ENCODE measurements at regions not wholly inside any gene's neighbourhood (a gene's known extent, or its start where the extent isn't known, plus 50 kb on each side); places are given as distances from the start of the nearest gene placed in this dataset.

DNA sequence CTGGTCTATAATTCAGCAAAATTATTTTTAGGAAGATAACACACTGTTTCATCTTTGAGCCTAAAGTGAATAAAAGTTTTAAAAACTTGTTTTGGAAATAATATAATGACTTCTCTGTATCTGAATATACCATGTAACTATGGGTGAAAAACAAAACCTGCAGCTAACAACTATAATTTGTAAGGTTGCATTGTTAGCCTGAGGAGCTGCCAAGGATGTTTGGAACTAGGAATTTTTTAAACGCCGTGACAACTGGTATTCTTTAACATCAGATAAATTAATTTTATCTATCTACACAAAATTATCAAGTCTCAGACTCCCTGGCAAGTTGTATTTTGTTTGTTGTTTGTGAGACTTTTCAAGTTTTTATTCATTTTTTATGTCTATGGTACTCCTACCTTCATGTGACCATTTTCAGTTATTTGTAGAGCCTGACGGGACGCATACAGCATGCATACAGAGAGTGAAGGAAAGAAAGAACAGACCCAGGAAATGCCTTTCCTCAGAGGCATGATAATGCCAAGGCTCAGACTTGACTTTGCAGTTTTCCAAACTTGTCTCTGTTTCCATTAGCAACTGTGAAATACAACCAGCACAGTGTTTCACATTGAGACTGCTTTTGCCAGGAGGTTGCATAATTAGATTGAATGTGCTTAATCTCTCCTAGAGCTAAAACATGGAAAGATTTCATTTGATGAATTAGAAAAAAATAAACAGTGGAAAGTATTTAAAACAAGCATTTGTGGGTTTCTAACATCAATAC is 60.8 kb upstream of the ARHGEF26 start:
- TF ChIP-seq, protein P1, sequence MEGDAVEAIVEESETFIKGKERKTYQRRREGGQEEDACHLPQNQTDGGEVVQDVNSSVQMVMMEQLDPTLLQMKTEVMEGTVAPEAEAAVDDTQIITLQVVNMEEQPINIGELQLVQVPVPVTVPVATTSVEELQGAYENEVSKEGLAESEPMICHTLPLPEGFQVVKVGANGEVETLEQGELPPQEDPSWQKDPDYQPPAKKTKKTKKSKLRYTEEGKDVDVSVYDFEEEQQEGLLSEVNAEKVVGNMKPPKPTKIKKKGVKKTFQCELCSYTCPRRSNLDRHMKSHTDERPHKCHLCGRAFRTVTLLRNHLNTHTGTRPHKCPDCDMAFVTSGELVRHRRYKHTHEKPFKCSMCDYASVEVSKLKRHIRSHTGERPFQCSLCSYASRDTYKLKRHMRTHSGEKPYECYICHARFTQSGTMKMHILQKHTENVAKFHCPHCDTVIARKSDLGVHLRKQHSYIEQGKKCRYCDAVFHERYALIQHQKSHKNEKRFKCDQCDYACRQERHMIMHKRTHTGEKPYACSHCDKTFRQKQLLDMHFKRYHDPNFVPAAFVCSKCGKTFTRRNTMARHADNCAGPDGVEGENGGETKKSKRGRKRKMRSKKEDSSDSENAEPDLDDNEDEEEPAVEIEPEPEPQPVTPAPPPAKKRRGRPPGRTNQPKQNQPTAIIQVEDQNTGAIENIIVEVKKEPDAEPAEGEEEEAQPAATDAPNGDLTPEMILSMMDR (IDR thresholded peaks at IDR 0.05), result no peak
- TF ChIP-seq POLR2A (IDR thresholded peaks at IDR 0.05), result no peak

Data from testis (tissue), 2 donors.